ENCODE measurements at regions not wholly inside any gene's neighbourhood (a gene's known extent, or its start where the extent isn't known, plus 50 kb on each side); places are given as distances from the start of the nearest gene placed in this dataset.

GRCh38 chr3:31117854-31118253 is 223.4 kb upstream of the GADL1 start:
- Histone ChIP-seq H3K79me2 (ENCODE audit: control insufficient read depth, insufficient read depth, low read length) (no peaks in the 10 kb centered on the region), H3K4me3 (replicated peaks in 1 of 3; ENCODE audit: insufficient read depth in 1 of 3, low read depth in 1 of 3, low read length in 3 of 3) (no peak overlapping the region), H3K4me1 (ENCODE audit: control insufficient read depth, extremely low read depth, insufficient read depth, low read length) (no peaks in the 10 kb centered on the region), H3K27me3 (ENCODE audit: control insufficient read depth in 2 of 2, insufficient read depth in 2 of 2, low read length in 2 of 2) (no peaks in the 10 kb centered on the region), H3K9me1 (replicated peaks; ENCODE audit: control insufficient read depth, extremely low read depth, insufficient read depth, low read length) (no peaks in the 10 kb centered on the region), H3K36me3 (ENCODE audit: control insufficient read depth in 2 of 2, extremely low read depth in 1 of 2, insufficient read depth in 2 of 2, low read length in 2 of 2) (no peaks in the 10 kb centered on the region), H3K9ac (replicated peaks; ENCODE audit: extremely low read depth, insufficient read depth, low read length) (no peak overlapping the region), H4K20me1 (replicated peaks; ENCODE audit: control insufficient read depth, extremely low read depth, insufficient read depth, low read length) (no peaks in the 10 kb centered on the region), H3K9me3 (replicated peaks; ENCODE audit: control insufficient read depth, insufficient read depth, low read length) (no peaks in the 10 kb centered on the region), H2AFZ (ENCODE audit: low read depth, low read length) (no peak overlapping the region), H3K4me2 (ENCODE audit: insufficient read depth, low read length) (no peak overlapping the region), H3K27ac (ENCODE audit: insufficient read depth, low read depth, low read length) (no peak overlapping the region)
- POLR2A ChIA-PET = no interaction called here
- intact Hi-C loops (cut with micrococcal nuclease) = no loop called here
- no TSS peak for BruUV-seq (replicated peaks)
- CTCF ChIA-PET = no interaction called here
- dilution Hi-C loops (cut with MboI; ENCODE audit: extremely low pct_ligation_motif_present, low sequenced_read_pairs) = no loop called here
- DNase-seq (ENCODE audit: low read depth, low spot score) = no peak
- TF ChIP-seq JUN (IDR thresholded peaks at IDR 0.05; ENCODE audit: borderline replicate concordance, insufficient read depth, insufficient read length, low read depth) (no peak), MYC (IDR thresholded peaks at IDR 0.05; ENCODE audit: low read depth, low read length) (no peak), FOS (IDR thresholded peaks at IDR 0.05; ENCODE audit: borderline replicate concordance, insufficient read depth, low read length) (no peak), GATA2 (IDR thresholded peaks at IDR 0.05; ENCODE audit: insufficient read depth, insufficient read length, low read depth, low read length) (no peak), POLR2AphosphoS5 (IDR thresholded peaks at IDR 0.05; ENCODE audit: insufficient read depth, low read depth, low read length) (no peak), EZH2 (IDR thresholded peaks at IDR 0.05; ENCODE audit: borderline replicate concordance, low read depth, low read length, severe bottlenecking) (no peak), POLR2A (IDR thresholded peaks at IDR 0.05; ENCODE audit: low read depth, low read length) (no peak), MAX (IDR thresholded peaks at IDR 0.05; ENCODE audit: insufficient read depth, insufficient read length) (no peak)
- TF ChIP-seq, protein P1, sequence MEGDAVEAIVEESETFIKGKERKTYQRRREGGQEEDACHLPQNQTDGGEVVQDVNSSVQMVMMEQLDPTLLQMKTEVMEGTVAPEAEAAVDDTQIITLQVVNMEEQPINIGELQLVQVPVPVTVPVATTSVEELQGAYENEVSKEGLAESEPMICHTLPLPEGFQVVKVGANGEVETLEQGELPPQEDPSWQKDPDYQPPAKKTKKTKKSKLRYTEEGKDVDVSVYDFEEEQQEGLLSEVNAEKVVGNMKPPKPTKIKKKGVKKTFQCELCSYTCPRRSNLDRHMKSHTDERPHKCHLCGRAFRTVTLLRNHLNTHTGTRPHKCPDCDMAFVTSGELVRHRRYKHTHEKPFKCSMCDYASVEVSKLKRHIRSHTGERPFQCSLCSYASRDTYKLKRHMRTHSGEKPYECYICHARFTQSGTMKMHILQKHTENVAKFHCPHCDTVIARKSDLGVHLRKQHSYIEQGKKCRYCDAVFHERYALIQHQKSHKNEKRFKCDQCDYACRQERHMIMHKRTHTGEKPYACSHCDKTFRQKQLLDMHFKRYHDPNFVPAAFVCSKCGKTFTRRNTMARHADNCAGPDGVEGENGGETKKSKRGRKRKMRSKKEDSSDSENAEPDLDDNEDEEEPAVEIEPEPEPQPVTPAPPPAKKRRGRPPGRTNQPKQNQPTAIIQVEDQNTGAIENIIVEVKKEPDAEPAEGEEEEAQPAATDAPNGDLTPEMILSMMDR (IDR thresholded peaks at IDR 0.05; ENCODE audit: extremely low read depth in 1 of 2, insufficient read depth in 1 of 2, low read depth in 1 of 2, low read length in 2 of 2) = no peak
- FAIRE-seq = no peak

Data from endothelial cell of umbilical vein (primary cell).